Caco-2 (cell line): ENCODE measurements at regions not wholly inside any gene's neighbourhood (a gene's known extent, or its start where the extent isn't known, plus 50 kb on each side); places are given as distances from the start of the nearest gene placed in this dataset.
A peak's percentile ranks its signal among the peaks of the same experiment; 100 is the strongest.

Experiments
- BruUV-seq: library from RNA; stranded (reverse); fragments of 400-500 nt; replicated peaks from 2 replicates; lab custom pipeline; 2021; lab: Mats Ljungman, UMichigan
- CTCF ChIA-PET: fragments of 300-600 bp; sonication (Branson Sonifier 250); formaldehyde crosslinking; loops from one replicate; lab custom pipeline; 2022; ENCODE audit warnings: antibody characterized with exemption; lab: Charles Lee
- POLR2A ChIA-PET: fragments of 300-600 bp; sonication (Branson Sonifier 250); formaldehyde crosslinking; loops from one replicate; lab custom pipeline; 2022; ENCODE audit warnings: antibody characterized with exemption; lab: Charles Lee
- DNase-seq, 2 experiments: peaks; one replicate each; pipeline versions ENCODE4 v3.0.0 to v3.0.0-alpha.2; 2020 to 2022
- H3K27me3 ChIP-seq: replicated peaks from 2 replicates; pipeline ENCODE4 v1.6.0; 2011; ENCODE audit warnings: low read length; ENCODE audit not compliant: control insufficient read depth, insufficient read depth
- H3K36me3 ChIP-seq: 2 replicates; pipeline ENCODE4 v1.5.1; 2011; ENCODE audit warnings: low read length; ENCODE audit not compliant: control insufficient read depth, insufficient read depth
- H3K4me1 ChIP-seq: fragments of 250-450 bp; sonication (Bioruptor Pico); 2 replicates; pipeline ENCODE4 v1.5.1; 2020; ENCODE audit warnings: mild to moderate bottlenecking
- H3K4me3 ChIP-seq: 2 replicates; pipeline ENCODE4 v1.5.1; 2011; ENCODE audit warnings: low read depth, mild to moderate bottlenecking, control low read depth, low read length
- H3K9me3 ChIP-seq: fragments of 250-450 bp; sonication (Bioruptor Pico); 2 replicates; pipeline ENCODE4 v1.5.1; 2020; ENCODE audit warnings: mild to moderate bottlenecking, moderate library complexity
- H3K27ac Mint-ChIP-seq: one replicate; pipeline ENCODE4 v1.8.0; 2022; ENCODE audit warnings: mixed read lengths; ENCODE audit not compliant: unreplicated experiment
- H3K27me3 Mint-ChIP-seq: one replicate; pipeline ENCODE4 v1.8.0; 2022; ENCODE audit warnings: mixed read lengths; ENCODE audit not compliant: insufficient read depth, unreplicated experiment
- H3K36me3 Mint-ChIP-seq: one replicate; pipeline ENCODE4 v1.8.0; 2022; ENCODE audit warnings: mild to moderate bottlenecking, mixed read lengths; ENCODE audit not compliant: insufficient read depth, unreplicated experiment
- H3K4me1 Mint-ChIP-seq: one replicate; pipeline ENCODE4 v1.8.0; 2022; ENCODE audit warnings: low read depth, mixed read lengths; ENCODE audit not compliant: unreplicated experiment
- H3K4me3 Mint-ChIP-seq: one replicate; pipeline ENCODE4 v1.8.0; 2022; ENCODE audit warnings: mild to moderate bottlenecking, moderate library complexity, mixed read lengths; ENCODE audit not compliant: unreplicated experiment
- H3K9me3 Mint-ChIP-seq: one replicate; pipeline ENCODE4 v1.8.0; 2022; ENCODE audit warnings: mixed read lengths; ENCODE audit not compliant: unreplicated experiment
- CTCF ChIP-seq, 2 experiments: fragments of 200-600 bp in 1 of 2; IDR thresholded peaks; 1 replicate in 1 of 2; 2 replicates in 1 of 2; pipeline versions ENCODE4 v1.5.1 to v1.8.0; 2011 to 2022; ENCODE audit warnings: antibody characterized with exemption in 1 of 2, control low read depth in 1 of 2, inconsistent platforms in 1 of 2, low read depth in 1 of 2, low read length in 1 of 2, mild to moderate bottlenecking in 1 of 2, moderate library complexity in 1 of 2; ENCODE audit not compliant: insufficient read depth in 1 of 2, severe bottlenecking in 1 of 2, unreplicated experiment in 1 of 2
- intact Hi-C: fragments of 100-400 bp; cut with micrococcal nuclease; formaldehyde crosslinking; loops from one replicate; pipeline ENCODE4 v1.10.0; 2022; ENCODE audit not compliant: unreplicated experiment

DNA sequence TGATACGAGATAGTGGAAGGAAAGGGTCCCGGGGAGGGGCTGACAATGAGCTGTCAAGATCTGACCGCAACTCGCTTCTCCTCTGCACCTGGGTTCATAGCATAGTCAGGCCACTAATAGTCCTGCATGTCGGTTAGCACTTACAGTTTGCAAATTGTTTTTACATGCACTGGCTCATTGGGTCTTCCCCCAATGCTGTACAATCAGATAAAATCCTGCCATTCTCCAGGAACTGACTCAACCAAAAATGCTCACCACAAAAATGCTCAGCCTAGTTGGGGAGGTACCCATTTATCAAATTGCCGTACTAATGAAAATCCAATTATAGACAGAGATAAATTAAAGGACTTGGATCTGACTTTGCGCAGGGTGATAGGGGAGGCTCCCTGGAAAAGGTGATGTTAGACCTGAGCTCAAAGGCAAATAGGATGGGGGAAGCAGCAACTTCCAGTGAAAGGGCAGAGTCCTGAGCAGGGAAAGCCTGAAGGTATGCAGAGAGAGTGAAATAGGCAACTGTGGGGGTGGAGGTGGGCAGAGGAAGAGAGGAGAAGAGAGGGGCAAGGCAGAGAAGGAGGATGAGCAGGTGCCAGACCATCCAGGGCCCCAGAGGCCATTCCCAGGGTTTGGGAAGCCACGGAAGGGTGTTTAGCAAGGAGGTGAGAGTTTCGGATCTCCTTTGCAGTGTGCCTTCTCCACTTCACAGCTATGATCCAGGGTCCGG is 326.1 kb upstream of the TSHZ3 start:
- H3K4me3 Mint-ChIP-seq = no peak overlapping the region
- ChIA-PET CTCF (interaction anchor here (0.6 kb wide), 1 partner anchor 53 kb away, joined by 6 read pairs; no protein-coding TSS in a partner anchor), POLR2A (no interaction called here)
- H3K27me3 Mint-ChIP-seq = peaks cover 21% of the 10 kb centered on the region
- no peaks in the 10 kb centered on the region for H3K4me1 ChIP-seq
- no peaks in the 10 kb centered on the region for H3K9me3 ChIP-seq
- no peaks in the 10 kb centered on the region; the same call in 1 of the 2 replicates for H3K27me3 ChIP-seq
- intact Hi-C loops = no loop called here
- no peak overlapping the region for H3K27ac Mint-ChIP-seq
- no peaks in the 10 kb centered on the region for H3K4me1 Mint-ChIP-seq
- DNase-seq = no peak
- no peaks in the 10 kb centered on the region for H3K36me3 Mint-ChIP-seq
- no peak for TF ChIP-seq CTCF (IDR thresholded peaks at IDR 0.05; ENCODE audit: insufficient read depth in 1 of 2, low read depth in 1 of 2, low read length in 1 of 2, severe bottlenecking in 1 of 2, unreplicated experiment in 1 of 2)
- no peaks in the 10 kb centered on the region for H3K36me3 ChIP-seq
- H3K4me3 ChIP-seq = no peak overlapping the region
- BruUV-seq = no TSS peak
- H3K9me3 Mint-ChIP-seq = no peaks in the 10 kb centered on the region

DNA sequence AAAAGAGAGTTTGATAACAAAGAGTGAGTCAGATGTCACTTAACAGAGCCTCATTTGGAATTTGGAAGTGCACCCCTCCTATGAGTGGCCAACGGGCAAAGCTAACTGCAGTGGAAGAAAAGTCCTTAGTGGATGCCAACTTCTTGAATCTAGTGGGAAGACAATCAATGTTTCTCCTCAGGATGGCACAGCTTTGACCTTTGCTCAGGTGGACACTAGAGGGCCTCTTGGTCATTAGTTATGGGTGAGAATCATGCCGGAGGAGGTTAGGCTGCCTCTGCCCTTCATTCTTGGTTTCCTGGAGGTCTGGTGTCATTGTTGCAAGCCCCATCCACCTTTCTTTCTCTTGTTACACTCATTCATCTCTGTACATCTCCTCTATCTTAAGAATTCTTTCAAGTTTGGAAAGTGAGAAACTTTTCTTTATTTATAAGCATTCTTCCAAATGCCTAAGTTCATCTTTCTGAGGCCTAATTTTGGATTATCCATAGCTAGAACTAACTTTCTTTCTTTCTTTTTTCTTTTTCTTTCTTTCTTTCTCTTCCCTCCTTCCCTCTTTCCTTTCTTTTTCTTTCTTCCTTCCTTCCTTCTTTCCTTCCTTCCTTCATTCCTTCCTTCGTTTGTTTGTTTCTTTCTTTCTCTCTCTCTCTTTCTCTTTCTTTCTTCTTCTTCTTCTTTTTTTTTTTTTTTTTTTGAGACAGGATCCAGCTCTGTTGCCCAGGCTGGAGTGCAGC is 327.2 kb upstream of the TSHZ3 start:
- intact Hi-C loops = no loop called here
- ChIA-PET POLR2A (no interaction called here), CTCF (interaction anchor here (0.7 kb wide), 2 partner anchors 176 to 551 kb away, joined by 3 to 4 read pairs; no protein-coding TSS in a partner anchor)
- H3K9me3 ChIP-seq = no peaks in the 10 kb centered on the region
- no peaks in the 10 kb centered on the region for H3K36me3 ChIP-seq
- no peaks in the 10 kb centered on the region for H3K4me1 ChIP-seq
- no peaks in the 10 kb centered on the region for H3K4me1 Mint-ChIP-seq
- H3K9me3 Mint-ChIP-seq = no peaks in the 10 kb centered on the region
- no TSS peak for BruUV-seq
- no peak overlapping the region for H3K4me3 ChIP-seq
- no peaks in the 10 kb centered on the region for H3K36me3 Mint-ChIP-seq
- no peaks in the 10 kb centered on the region; the same call in 1 of the 2 replicates for H3K27me3 ChIP-seq
- peaks cover 24% of the 10 kb centered on the region for H3K27me3 Mint-ChIP-seq
- DNase-seq = peak in 1 of 2 experiments; percentile 26
- H3K27ac Mint-ChIP-seq = no peak overlapping the region
- H3K4me3 Mint-ChIP-seq = no peak overlapping the region
- no peak for TF ChIP-seq CTCF (IDR thresholded peaks at IDR 0.05; ENCODE audit: insufficient read depth in 1 of 2, low read depth in 1 of 2, low read length in 1 of 2, severe bottlenecking in 1 of 2, unreplicated experiment in 1 of 2)

DNA sequence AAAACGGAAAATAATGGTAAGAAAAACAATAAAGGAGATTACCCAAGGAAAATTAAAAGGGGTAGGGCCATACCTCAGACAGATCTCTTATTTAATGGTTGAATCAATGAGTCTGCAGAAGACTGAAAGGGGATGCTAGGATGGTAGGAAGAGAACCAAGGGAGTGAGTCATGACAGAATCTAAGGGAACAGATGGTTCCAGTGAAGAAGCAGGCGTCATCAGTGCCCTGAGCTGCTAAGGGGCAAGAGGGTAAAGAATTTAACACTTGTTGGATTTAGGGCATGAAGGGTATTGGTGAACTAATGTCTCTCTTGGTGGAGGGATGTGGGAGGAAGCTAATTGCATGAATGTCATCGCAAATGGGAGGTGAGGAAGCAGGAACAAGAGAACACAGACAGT is 329.2 kb upstream of the TSHZ3 start:
- Histone ChIP-seq H3K9me3 (no peaks in the 10 kb centered on the region), H3K4me1 (no peaks in the 10 kb centered on the region), H3K36me3 (no peaks in the 10 kb centered on the region), H3K4me3 (no peak overlapping the region), H3K27me3 (no peaks in the 10 kb centered on the region; the same call in 1 of the 2 replicates)
- no peak for DNase-seq
- peaks cover 24% of the 10 kb centered on the region for H3K27me3 Mint-ChIP-seq
- no peaks in the 10 kb centered on the region for H3K9me3 Mint-ChIP-seq
- no peak overlapping the region for H3K4me3 Mint-ChIP-seq
- ChIA-PET POLR2A (no interaction called here), CTCF (no interaction called here)
- no peaks in the 10 kb centered on the region for H3K4me1 Mint-ChIP-seq
- TF ChIP-seq CTCF (IDR thresholded peaks at IDR 0.05; ENCODE audit: insufficient read depth in 1 of 2, low read depth in 1 of 2, low read length in 1 of 2, severe bottlenecking in 1 of 2, unreplicated experiment in 1 of 2) = no peak
- H3K36me3 Mint-ChIP-seq = no peaks in the 10 kb centered on the region
- BruUV-seq = no TSS peak
- no peak overlapping the region for H3K27ac Mint-ChIP-seq
- intact Hi-C loops = no loop called here
